ENCODE measurements at regions not wholly inside any gene's neighbourhood (a gene's known extent, or its start where the extent isn't known, plus 50 kb on each side); places are given as distances from the start of the nearest gene placed in this dataset.

GRCh38 chr2:220445429-220446105 is 818.1 kb downstream of the SLC4A3 start:
- H3K4me3 ChIP-seq: no peak overlapping the region
- TF ChIP-seq CTCF (IDR thresholded peaks at IDR 0.05): no peak
- DNase-seq (ENCODE audit: low spot score): no peak
- no peak overlapping the region for H3K27ac ChIP-seq

- no peak overlapping the region for H3K4me3 ChIP-seq
- DNase-seq (ENCODE audit: low spot score): no peak
- no peak overlapping the region for H3K27ac ChIP-seq
- no peak for TF ChIP-seq CTCF (IDR thresholded peaks at IDR 0.05)
Observed at GRCh38 chr2:220446106-220446712, 818.8 kb downstream of the SLC4A3 start.

GRCh38 chr2:220450846-220451245 is 823.4 kb downstream of the SLC4A3 start:
- TF ChIP-seq CTCF (IDR thresholded peaks at IDR 0.05): no peak
- H3K27ac ChIP-seq: no peak overlapping the region
- no peak overlapping the region for H3K4me3 ChIP-seq
- no peak for DNase-seq (ENCODE audit: low spot score)

- TF ChIP-seq CTCF (IDR thresholded peaks at IDR 0.05): no peak
- DNase-seq (ENCODE audit: low spot score): no peak
- no peak overlapping the region for H3K4me3 ChIP-seq
- H3K27ac ChIP-seq: no peak overlapping the region
Observed at GRCh38 chr2:220451438-220451837, 824.0 kb downstream of the SLC4A3 start.

GRCh38 chr2:220452561-220452960 is 825.1 kb downstream of the SLC4A3 start:
- Histone ChIP-seq H3K27ac (no peak overlapping the region), H3K4me3 (no peak overlapping the region)
- DNase-seq (ENCODE audit: low spot score): no peak
- no peak for TF ChIP-seq CTCF (IDR thresholded peaks at IDR 0.05)

GRCh38 chr2:220455351-220455990 is 828.0 kb downstream of the SLC4A3 start:
- DNase-seq (ENCODE audit: low spot score): no peak
- TF ChIP-seq CTCF (IDR thresholded peaks at IDR 0.05): no peak
- Histone ChIP-seq H3K4me3 (no peak overlapping the region), H3K27ac (no peak overlapping the region)

- no peak overlapping the region for H3K27ac ChIP-seq
- no peak for DNase-seq (ENCODE audit: low spot score)
- H3K4me3 ChIP-seq: no peak overlapping the region
- TF ChIP-seq CTCF (IDR thresholded peaks at IDR 0.05): no peak
Observed at GRCh38 chr2:220458051-220458450, 830.6 kb downstream of the SLC4A3 start.
